COLO668 (cell line): ENCODE measurements at regions not wholly inside any gene's neighbourhood (a gene's known extent, or its start where the extent isn't known, plus 50 kb on each side); places are given as distances from the start of the nearest gene placed in this dataset.

ENCODE experiments used
- DNase-seq: peaks from one replicate; lab custom pipeline; 2025; ENCODE audit not compliant: unreplicated experiment; lab: John Stamatoyannopoulos, UW

- DNase-seq: no peak
Observed at GRCh38 chr19:29292153-29292552, 79.2 kb upstream of the UQCRFS1 start.

GRCh38 chr19:29292562-29292961 lies 79.6 kb upstream of the UQCRFS1 start:
- DNase-seq: no peak

- no peak for DNase-seq
Observed at GRCh38 chr19:29293292-29293691, 80.3 kb upstream of the UQCRFS1 start.

GRCh38 chr19:29293736-29294342 lies 80.9 kb upstream of the UQCRFS1 start:
- no peak for DNase-seq

DNA sequence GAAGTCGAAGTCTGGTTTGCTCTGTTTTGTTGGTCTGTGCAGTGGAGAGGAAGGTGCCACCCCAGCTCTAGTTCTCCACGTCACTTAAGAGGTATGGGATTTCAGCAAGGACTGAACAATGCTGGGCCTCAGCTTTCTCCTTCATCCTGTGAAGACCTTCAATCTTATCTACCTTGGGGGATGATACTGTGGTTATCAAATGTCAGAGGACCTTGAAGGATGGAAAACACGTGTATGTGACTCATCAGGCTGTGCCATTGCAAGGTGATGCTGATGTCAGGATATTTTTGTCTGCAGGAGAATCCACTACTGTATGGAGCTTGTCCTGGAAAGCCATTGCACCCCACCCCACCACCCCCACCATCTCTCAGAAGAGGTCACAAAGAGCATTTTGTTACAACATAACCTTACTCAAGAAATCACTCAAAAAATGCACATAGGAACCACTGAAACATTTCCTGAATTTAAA lies 81.4 kb upstream of the UQCRFS1 start:
- no peak for DNase-seq

DNA sequence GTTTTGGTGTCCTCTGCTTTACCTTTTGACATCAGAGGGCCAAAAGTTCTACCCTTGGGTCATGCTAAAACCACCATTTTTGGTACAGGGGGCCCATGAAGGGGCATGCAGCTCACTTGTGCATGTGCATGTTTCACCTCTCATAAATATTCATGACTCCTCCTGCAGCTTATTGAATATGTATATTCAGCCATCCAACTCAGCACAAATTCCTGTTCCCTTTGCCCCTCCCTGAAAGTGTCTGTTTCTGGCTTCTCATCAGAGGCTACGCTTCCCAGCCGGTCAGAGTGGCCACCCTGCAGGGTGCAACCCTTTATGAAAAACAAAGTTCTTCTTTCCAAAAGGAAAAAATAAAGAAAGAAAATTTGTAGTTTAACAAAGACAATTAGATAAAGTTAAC lies 82.3 kb upstream of the UQCRFS1 start:
- no peak for DNase-seq

GRCh38 chr19:29297381-29297780 lies 84.4 kb upstream of the UQCRFS1 start:
- DNase-seq: no peak

DNA sequence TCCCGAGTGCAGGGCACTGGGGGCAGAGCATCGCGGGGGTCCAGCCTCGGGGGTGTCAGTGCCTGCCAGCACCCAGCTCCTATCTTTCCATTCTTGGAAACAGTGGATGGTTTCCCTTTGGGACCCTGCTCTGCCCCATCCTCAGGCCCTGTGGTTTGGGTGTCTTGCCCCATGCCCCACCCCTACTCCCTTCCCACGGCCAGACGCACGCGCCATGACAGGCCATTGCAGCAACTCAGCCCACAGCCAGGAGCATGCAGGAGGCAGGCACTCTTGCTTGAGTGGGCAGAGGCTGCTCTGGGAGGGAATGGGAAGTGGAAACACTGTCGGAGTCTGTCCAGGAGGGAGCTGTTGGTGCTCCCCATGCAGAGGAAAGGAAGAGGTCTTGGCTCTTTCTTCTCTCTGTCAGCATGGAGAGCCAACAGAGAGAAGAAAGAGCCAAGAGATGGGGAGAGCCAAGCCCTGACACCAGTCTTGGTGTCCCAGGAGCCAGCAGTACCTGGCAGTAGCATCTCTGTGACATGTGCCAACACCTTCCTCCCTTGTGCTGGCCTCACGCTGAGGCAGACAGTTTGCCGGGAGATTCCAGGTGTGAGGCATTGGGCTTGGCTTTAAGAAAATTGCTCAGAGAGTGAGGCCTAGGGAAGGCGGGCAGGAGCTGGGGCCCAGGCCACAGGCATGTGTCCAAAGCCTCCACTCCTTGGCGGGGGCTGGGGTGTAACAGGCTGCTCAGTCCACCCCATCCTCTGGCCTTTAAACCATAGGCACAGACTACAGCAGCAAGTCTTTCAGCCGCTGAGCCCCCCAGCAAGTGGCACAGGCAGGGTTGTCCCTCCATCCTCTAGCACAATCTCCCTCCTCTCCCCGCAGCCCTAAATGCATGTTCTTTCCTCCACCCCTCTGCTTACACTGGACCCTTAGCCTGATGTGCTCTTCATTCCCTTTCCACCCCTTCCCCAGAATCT lies 86.7 kb upstream of the UQCRFS1 start:
- DNase-seq: no peak

GRCh38 chr19:29302002-29302928 lies 89.3 kb upstream of the UQCRFS1 start:
- DNase-seq: no peak

DNA sequence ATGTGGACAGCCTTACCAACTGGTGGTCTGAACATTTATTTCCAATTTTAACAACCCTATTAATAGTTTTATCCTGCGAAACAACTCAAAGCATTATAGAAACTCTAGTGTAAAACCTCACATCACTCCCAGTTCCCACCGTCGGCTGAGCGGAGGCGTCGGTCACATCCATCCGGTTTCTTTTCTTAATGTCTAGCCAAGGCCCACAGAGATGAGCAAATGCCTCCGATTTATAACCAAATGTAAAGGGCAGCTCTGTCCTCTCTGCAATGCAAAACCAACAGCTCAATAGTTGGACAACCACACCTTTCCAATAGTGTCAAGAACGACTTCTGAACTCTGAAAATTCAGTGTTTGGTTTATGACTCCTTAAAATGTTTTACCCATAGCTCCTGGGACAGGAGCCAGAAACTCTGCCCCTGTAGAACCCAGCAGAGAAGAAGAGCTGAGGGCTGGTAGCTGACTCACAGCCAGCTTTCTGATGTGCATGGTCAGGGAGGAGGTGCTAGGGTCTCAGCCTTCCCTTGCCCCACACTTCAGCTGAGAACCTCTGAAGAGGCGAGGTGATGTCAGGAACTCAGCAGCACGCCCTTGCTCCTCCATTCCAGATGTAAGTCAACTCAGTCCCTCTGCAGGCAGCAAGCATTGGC lies 90.2 kb upstream of the UQCRFS1 start:
- no peak for DNase-seq

DNA sequence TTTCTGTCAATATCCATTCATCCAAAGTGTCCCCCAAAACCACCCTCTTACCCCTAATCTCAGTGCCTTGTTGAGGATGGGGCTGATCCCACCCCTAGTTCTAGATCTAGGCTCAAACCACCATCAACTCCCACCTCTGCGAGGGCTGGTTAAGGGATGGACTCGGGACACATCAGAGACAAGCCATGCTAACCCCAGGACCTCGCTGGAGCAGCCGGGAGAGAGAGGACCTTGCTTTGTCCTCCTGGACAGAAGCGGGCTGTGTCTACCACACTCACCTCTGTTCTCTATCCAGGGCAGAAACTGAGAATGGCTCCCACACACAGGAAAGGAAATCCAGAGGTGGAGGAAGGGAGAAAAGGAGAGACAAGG lies 90.8 kb upstream of the UQCRFS1 start:
- no peak for DNase-seq

DNA sequence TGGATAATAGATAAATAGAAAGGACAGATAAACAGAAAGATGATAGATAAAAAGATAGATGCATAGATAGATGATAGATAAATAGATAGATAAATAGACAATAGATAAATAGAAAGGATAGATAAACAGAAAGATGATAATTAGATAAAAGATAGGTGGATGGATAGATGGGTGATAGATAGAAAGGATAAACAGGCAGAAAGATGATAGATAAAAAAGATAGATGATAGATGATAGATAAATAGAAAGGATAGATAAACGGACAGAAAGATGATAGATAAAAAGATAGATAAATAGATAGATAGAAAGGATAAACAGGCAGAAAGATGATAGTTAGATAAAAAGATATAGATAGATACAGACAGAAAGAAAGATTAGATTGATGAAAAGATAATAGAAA lies 92.3 kb upstream of the UQCRFS1 start:
- DNase-seq: no peak

GRCh38 chr19:29308977-29309590 lies 96.1 kb upstream of the UQCRFS1 start:
- DNase-seq: peak; percentile 4

GRCh38 chr19:29309637-29310036 lies 96.7 kb upstream of the UQCRFS1 start:
- DNase-seq: no peak

GRCh38 chr19:29311191-29311790 lies 98.3 kb upstream of the UQCRFS1 start:
- no peak for DNase-seq

DNA sequence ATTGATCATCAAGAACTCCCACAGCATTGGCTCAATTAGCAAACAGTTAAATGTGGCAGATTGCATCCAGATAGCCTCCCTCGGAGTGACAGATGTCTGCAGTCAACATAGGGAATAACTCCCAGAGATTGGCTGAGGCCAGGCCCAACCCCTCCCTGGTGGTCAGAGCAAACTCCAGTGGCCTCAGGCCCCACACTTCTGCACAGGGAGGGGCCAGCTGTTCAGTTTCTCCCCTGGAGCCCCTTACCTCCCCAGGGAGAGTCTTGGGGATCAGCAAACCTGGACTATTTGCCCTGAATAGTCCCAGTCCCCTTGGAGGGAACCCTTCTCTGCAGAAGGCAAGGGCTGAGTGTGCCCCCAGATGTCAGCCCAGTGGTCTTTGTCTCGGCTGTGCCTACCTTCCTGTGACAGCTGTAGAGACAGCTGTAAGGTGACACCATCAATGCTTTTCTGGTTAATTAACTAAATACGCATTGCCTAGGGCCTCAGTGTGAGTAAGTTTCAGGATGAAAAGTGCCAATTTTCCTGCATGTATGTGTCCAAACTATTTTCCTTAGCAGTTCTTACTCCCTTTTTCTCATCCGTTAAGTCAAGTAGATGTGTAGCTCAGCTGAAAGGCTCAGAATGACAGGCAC lies 102.7 kb upstream of the UQCRFS1 start:
- no peak for DNase-seq

DNA sequence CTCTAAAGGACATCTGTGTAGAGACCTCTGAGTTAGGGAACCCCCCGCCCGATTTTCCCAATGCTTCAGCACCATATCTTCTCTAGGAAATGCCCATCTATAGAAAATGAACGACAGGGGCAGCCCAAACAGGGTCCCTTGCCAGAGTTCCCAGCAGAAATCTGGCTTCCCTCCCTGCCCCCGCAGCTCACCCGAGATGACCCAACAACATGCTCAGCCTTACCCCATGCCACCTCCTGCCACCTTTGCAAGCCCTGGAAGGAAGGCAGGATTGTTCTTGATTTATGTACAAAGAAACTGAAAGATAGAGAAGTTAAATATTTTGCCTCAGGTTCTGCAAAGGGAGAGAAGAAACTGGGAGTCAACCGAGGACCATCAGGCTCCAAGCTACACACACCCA lies 105.6 kb upstream of the UQCRFS1 start:
- DNase-seq: no peak

DNA sequence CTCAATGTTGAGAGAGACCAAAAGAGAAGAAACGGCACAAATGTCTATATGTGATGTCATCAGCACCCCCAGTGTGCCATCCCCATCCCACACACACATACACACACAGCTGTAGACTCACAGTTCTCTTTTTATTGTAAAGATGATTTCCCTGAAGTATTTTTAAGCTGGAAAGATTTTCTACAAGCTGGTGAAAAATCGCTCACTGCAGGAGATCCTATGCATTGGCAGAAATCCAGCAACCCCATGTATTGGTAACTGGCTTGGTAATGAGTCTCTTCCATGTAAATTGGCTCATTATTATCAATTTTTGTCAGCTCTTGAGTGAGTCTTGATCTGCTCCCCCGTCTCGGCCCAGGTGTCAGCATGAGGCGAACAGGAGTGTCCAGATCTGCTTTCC lies 107.1 kb upstream of the UQCRFS1 start:
- no peak for DNase-seq

DNA sequence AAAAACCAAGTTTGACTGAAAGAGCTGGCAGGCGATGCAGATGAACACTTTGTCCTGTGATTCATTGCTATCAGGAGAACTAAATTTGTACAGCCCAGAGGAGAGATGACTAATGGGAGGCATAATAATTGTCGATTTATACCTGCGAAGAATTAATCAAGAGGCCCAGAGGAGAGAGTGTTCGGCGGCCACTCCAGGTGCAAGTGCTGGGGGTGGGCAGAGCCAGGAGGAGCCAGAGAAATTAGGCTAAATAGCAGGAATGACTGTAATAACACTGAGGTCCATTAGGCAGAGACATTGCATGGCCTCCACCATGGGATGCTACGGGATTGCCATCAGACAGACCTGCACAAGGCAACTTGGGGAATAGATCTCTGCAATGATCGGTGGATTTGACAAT lies 107.7 kb upstream of the UQCRFS1 start:
- DNase-seq: no peak

GRCh38 chr19:29321116-29321515 lies 108.2 kb upstream of the UQCRFS1 start:
- DNase-seq: no peak
